GM23338 (cell line): ENCODE measurements at regions not wholly inside any gene's neighbourhood (a gene's known extent, or its start where the extent isn't known, plus 50 kb on each side); places are given as distances from the start of the nearest gene placed in this dataset.

ENCODE experiments used
- ATAC-seq: fragments of 200-7000 bp; cut with Tn5 transposase; 3 replicates; pipeline ENCODE4 v1.9.1; 2020
- DNase-seq: peaks from one replicate; pipeline ENCODE4 v3.0.0-alpha.2; 2015; ENCODE audit warnings: low spot score
- H2AFZ ChIP-seq: fragments of 200-600 bp; sonication (generic); 2 replicates; pipeline ENCODE4 v1.8.0; 2016; ENCODE audit warnings: antibody characterized with exemption, mild to moderate bottlenecking, moderate library complexity
- H3F3A ChIP-seq: fragments of 200-600 bp; sonication (generic); replicated peaks from 2 replicates; pipeline ENCODE4 v1.8.0; 2017; ENCODE audit warnings: antibody characterized with exemption, mixed run types, low read depth
- H3K27ac ChIP-seq: fragments of 200-600 bp; sonication (generic); 2 replicates; pipeline ENCODE4 v1.6.1; 2016; ENCODE audit warnings: low read depth
- H3K27me3 ChIP-seq: fragments of 200-600 bp; sonication (generic); 2 replicates; pipeline ENCODE4 v1.8.0; 2016; ENCODE audit warnings: mild to moderate bottlenecking, mixed run types, moderate library complexity; ENCODE audit not compliant: insufficient read depth
- H3K36me3 ChIP-seq: fragments of 200-600 bp; sonication (generic); 2 replicates; pipeline ENCODE4 v1.8.0; 2016; ENCODE audit warnings: mild to moderate bottlenecking; ENCODE audit not compliant: insufficient read depth
- H3K4me1 ChIP-seq: fragments of 200-600 bp; sonication (generic); 2 replicates; pipeline ENCODE4 v1.8.0; 2016; ENCODE audit warnings: mild to moderate bottlenecking, moderate library complexity; ENCODE audit not compliant: insufficient read depth
- H3K4me2 ChIP-seq: fragments of 200-600 bp; sonication (generic); 2 replicates; pipeline ENCODE4 v1.7.1; 2017; ENCODE audit warnings: mixed run types
- H3K4me3 ChIP-seq: fragments of 200-600 bp; sonication (generic); 2 replicates; pipeline ENCODE4 v1.6.1; 2016; ENCODE audit warnings: mixed run types
- H3K79me2 ChIP-seq: fragments of 200-600 bp; sonication (generic); replicated peaks from 2 replicates; pipeline ENCODE4 v1.8.0; 2017; ENCODE audit warnings: mild to moderate bottlenecking; ENCODE audit not compliant: insufficient read depth
- H3K9me2 ChIP-seq: fragments of 200-600 bp; sonication (generic); 2 replicates; pipeline ENCODE4 v1.8.0; 2017; ENCODE audit not compliant: insufficient read depth
- H4K20me1 ChIP-seq: fragments of 200-600 bp; sonication (generic); replicated peaks from 2 replicates; pipeline ENCODE4 v1.8.0; 2017; ENCODE audit warnings: mild to moderate bottlenecking; ENCODE audit not compliant: insufficient read depth
- H3K27ac Mint-ChIP-seq: 2 replicates; pipeline ENCODE4 v1.8.0; 2020; ENCODE audit warnings: inconsistent platforms, mild to moderate bottlenecking, moderate library complexity, mixed read lengths
- H3K27me3 Mint-ChIP-seq: 3 replicates; pipeline ENCODE4 v1.8.0; 2022; ENCODE audit warnings: low read depth, mild to moderate bottlenecking, moderate library complexity, mixed read lengths, inconsistent platforms; ENCODE audit not compliant: insufficient read depth, poor library complexity
- H3K36me3 Mint-ChIP-seq: 3 replicates; pipeline ENCODE4 v1.8.0; 2021; ENCODE audit warnings: low read depth, mild to moderate bottlenecking, inconsistent platforms, moderate library complexity, mixed read lengths
- H3K4me1 Mint-ChIP-seq: 3 replicates; pipeline ENCODE4 v1.8.0; 2020; ENCODE audit warnings: mild to moderate bottlenecking, inconsistent platforms, mixed read lengths
- H3K4me3 Mint-ChIP-seq: 3 replicates; pipeline ENCODE4 v1.8.0; 2021; ENCODE audit warnings: moderate library complexity, mild to moderate bottlenecking, inconsistent platforms, mixed read lengths
- H3K9me3 Mint-ChIP-seq: 3 replicates; pipeline ENCODE4 v1.8.0; 2020; ENCODE audit warnings: moderate library complexity, mild to moderate bottlenecking, inconsistent platforms, mixed read lengths
- CREB1 ChIP-seq: fragments of 250-450 bp; sonication (Bioruptor Pico); IDR thresholded peaks from 2 replicates; pipeline ENCODE4 v1.5.0; 2020; ENCODE audit warnings: low read depth, mild to moderate bottlenecking, moderate library complexity
- EZH2phosphoT487 ChIP-seq: fragments of 200-600 bp; sonication (generic); IDR thresholded peaks from one replicate; pipeline ENCODE4 v1.8.1; 2018; ENCODE audit warnings: antibody characterized with exemption; ENCODE audit not compliant: unreplicated experiment
- POLR2AphosphoS5 ChIP-seq: IDR thresholded peaks from 2 replicates; pipeline ENCODE4 v1.6.1; 2016; ENCODE audit warnings: antibody characterized with exemption, low read depth
- STAT1 ChIP-seq: IDR thresholded peaks from one replicate; pipeline ENCODE4 v1.6.1; 2016; ENCODE audit warnings: antibody characterized with exemption; ENCODE audit not compliant: unreplicated experiment
- ZNF114 ChIP-seq: fragments of 250-450 bp; sonication (Bioruptor Pico); IDR thresholded peaks from 2 replicates; pipeline ENCODE4 v1.5.0; 2020; ENCODE audit warnings: mild to moderate bottlenecking, moderate library complexity
- ZNF331 ChIP-seq: fragments of 250-450 bp; sonication (Bioruptor Pico); IDR thresholded peaks from 2 replicates; pipeline ENCODE4 v1.5.0; 2020; ENCODE audit warnings: low read depth, mild to moderate bottlenecking, moderate library complexity
- TF ChIP-seq, protein P1 (sequence below): fragments of 250-450 bp; sonication (Bioruptor Pico); IDR thresholded peaks from 2 replicates; pipeline ENCODE4 v1.5.0; 2020; ENCODE audit warnings: mild to moderate bottlenecking, moderate library complexity
- TF ChIP-seq, protein P2 (sequence below): IDR thresholded peaks from 2 replicates; pipeline ENCODE4 v1.6.1; 2016; ENCODE audit warnings: antibody characterized with exemption
- TF ChIP-seq, protein P3 (sequence below): IDR thresholded peaks from one replicate; pipeline ENCODE4 v1.6.1; 2018; ENCODE audit warnings: antibody characterized with exemption; ENCODE audit not compliant: unreplicated experiment

DNA sequence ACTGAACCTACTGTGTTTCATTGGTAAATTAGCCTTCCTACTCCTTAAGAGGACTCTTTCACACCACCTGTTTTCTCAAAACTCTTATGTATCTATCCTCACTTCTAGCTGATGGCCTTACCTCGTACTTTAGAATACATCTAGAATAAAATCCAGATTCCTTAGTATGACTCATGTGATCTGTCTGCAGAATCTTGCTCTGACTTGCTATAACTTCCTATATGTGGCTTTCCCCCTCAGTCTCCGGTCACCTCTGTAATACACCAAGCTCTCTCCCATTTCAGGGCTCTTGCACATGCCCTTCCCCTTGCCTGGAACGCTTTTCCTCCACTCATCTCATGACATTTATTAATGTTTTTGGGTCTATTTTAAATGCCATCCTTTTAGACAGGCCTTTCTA lies 95.6 kb upstream of the LHCGR start (continued):
- TF ChIP-seq, protein P1, sequence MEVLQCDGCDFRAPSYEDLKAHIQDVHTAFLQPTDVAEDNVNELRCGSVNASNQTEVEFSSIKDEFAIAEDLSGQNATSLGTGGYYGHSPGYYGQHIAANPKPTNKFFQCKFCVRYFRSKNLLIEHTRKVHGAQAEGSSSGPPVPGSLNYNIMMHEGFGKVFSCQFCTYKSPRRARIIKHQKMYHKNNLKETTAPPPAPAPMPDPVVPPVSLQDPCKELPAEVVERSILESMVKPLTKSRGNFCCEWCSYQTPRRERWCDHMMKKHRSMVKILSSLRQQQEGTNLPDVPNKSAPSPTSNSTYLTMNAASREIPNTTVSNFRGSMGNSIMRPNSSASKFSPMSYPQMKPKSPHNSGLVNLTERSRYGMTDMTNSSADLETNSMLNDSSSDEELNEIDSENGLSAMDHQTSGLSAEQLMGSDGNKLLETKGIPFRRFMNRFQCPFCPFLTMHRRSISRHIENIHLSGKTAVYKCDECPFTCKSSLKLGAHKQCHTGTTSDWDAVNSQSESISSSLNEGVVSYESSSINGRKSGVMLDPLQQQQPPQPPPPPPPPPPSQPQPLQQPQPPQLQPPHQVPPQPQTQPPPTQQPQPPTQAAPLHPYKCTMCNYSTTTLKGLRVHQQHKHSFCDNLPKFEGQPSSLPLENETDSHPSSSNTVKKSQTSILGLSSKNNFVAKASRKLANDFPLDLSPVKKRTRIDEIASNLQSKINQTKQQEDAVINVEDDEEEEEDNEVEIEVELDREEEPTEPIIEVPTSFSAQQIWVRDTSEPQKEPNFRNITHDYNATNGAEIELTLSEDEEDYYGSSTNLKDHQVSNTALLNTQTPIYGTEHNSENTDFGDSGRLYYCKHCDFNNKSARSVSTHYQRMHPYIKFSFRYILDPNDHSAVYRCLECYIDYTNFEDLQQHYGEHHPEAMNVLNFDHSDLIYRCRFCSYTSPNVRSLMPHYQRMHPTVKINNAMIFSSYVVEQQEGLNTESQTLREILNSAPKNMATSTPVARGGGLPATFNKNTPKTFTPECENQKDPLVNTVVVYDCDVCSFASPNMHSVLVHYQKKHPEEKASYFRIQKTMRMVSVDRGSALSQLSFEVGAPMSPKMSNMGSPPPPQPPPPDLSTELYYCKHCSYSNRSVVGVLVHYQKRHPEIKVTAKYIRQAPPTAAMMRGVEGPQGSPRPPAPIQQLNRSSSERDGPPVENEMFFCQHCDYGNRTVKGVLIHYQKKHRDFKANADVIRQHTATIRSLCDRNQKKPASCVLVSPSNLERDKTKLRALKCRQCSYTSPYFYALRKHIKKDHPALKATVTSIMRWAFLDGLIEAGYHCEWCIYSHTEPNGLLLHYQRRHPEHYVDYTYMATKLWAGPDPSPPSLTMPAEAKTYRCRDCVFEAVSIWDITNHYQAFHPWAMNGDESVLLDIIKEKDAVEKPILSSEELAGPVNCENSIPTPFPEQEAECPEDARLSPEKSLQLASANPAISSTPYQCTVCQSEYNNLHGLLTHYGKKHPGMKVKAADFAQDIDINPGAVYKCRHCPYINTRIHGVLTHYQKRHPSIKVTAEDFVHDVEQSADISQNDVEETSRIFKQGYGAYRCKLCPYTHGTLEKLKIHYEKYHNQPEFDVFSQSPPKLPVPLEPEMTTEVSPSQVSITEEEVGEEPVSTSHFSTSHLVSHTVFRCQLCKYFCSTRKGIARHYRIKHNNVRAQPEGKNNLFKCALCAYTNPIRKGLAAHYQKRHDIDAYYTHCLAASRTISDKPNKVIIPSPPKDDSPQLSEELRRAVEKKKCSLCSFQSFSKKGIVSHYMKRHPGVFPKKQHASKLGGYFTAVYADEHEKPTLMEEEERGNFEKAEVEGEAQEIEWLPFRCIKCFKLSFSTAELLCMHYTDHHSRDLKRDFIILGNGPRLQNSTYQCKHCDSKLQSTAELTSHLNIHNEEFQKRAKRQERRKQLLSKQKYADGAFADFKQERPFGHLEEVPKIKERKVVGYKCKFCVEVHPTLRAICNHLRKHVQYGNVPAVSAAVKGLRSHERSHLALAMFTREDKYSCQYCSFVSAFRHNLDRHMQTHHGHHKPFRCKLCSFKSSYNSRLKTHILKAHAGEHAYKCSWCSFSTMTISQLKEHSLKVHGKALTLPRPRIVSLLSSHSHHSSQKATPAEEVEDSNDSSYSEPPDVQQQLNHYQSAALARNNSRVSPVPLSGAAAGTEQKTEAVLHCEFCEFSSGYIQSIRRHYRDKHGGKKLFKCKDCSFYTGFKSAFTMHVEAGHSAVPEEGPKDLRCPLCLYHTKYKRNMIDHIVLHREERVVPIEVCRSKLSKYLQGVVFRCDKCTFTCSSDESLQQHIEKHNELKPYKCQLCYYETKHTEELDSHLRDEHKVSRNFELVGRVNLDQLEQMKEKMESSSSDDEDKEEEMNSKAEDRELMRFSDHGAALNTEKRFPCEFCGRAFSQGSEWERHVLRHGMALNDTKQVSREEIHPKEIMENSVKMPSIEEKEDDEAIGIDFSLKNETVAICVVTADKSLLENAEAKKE (CRISPR knock-in tag): no peak

DNA sequence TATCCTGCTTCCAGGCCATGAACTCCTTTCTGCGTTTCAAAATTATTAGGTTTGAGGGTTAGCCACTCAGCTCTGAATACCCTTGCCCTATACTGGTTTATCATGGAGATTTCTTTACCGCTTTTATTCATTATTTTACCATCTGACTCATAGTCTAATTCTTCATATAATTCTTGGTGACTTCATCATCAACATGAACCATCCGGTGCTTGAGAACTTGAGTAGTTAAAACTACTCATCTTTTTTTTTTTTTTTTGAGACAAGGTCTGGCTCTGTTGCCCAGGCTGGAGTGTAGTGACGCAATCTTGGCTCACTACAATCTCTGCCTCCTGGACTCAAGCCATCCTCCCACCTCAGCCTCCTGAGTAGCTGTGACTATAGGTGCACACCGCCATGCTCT lies 94.2 kb upstream of the LHCGR start:
- Histone ChIP-seq H3K9me2 (peaks cover 19% of the 10 kb centered on the region), H3K4me3 (no peak overlapping the region), H3K4me2 (no peak overlapping the region), H3F3A (no peaks in the 10 kb centered on the region), H4K20me1 (no peaks in the 10 kb centered on the region), H3K4me1 (no peaks in the 10 kb centered on the region), H3K36me3 (no peaks in the 10 kb centered on the region), H2AFZ (no peak overlapping the region), H3K79me2 (no peaks in the 10 kb centered on the region), H3K27ac (no peak overlapping the region), H3K27me3 (no peaks in the 10 kb centered on the region)
- H3K4me3 Mint-ChIP-seq: no peak overlapping the region
- H3K27me3 Mint-ChIP-seq: no peaks in the 10 kb centered on the region
- no peaks in the 10 kb centered on the region for H3K9me3 Mint-ChIP-seq
- no peak overlapping the region for H3K27ac Mint-ChIP-seq
- H3K4me1 Mint-ChIP-seq: no peaks in the 10 kb centered on the region
- ATAC-seq (no peak), DNase-seq (no peak)
- no peaks in the 10 kb centered on the region for H3K36me3 Mint-ChIP-seq
- TF ChIP-seq ZNF114 (CRISPR knock-in tag) (no peak), ZNF331 (CRISPR knock-in tag) (no peak), EZH2phosphoT487 (no peak), POLR2AphosphoS5 (no peak), CREB1 (no peak), STAT1 (no peak)
- TF ChIP-seq, protein P2, sequence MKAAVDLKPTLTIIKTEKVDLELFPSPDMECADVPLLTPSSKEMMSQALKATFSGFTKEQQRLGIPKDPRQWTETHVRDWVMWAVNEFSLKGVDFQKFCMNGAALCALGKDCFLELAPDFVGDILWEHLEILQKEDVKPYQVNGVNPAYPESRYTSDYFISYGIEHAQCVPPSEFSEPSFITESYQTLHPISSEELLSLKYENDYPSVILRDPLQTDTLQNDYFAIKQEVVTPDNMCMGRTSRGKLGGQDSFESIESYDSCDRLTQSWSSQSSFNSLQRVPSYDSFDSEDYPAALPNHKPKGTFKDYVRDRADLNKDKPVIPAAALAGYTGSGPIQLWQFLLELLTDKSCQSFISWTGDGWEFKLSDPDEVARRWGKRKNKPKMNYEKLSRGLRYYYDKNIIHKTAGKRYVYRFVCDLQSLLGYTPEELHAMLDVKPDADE: no peak
- TF ChIP-seq, protein P3, sequence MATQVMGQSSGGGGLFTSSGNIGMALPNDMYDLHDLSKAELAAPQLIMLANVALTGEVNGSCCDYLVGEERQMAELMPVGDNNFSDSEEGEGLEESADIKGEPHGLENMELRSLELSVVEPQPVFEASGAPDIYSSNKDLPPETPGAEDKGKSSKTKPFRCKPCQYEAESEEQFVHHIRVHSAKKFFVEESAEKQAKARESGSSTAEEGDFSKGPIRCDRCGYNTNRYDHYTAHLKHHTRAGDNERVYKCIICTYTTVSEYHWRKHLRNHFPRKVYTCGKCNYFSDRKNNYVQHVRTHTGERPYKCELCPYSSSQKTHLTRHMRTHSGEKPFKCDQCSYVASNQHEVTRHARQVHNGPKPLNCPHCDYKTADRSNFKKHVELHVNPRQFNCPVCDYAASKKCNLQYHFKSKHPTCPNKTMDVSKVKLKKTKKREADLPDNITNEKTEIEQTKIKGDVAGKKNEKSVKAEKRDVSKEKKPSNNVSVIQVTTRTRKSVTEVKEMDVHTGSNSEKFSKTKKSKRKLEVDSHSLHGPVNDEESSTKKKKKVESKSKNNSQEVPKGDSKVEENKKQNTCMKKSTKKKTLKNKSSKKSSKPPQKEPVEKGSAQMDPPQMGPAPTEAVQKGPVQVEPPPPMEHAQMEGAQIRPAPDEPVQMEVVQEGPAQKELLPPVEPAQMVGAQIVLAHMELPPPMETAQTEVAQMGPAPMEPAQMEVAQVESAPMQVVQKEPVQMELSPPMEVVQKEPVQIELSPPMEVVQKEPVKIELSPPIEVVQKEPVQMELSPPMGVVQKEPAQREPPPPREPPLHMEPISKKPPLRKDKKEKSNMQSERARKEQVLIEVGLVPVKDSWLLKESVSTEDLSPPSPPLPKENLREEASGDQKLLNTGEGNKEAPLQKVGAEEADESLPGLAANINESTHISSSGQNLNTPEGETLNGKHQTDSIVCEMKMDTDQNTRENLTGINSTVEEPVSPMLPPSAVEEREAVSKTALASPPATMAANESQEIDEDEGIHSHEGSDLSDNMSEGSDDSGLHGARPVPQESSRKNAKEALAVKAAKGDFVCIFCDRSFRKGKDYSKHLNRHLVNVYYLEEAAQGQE: no peak
